MCF 10A (cell line): ENCODE measurements at regions not wholly inside any gene's neighbourhood (a gene's known extent, or its start where the extent isn't known, plus 50 kb on each side); places are given as distances from the start of the nearest gene placed in this dataset.

Experiments used
- BruUV-seq: library from RNA; stranded (reverse); fragments of 400-500 nt; replicated peaks from 2 replicates; lab custom pipeline; 2021; lab: Mats Ljungman, UMichigan
- CTCF ChIA-PET: fragments of 300-600 bp; sonication (Branson Sonifier 250); formaldehyde crosslinking; extraction: SDS; loops from one replicate; lab custom pipeline; 2021; ENCODE audit warnings: antibody characterized with exemption, inconsistent platforms; lab: Yijun Ruan, JAX
- POLR2A ChIA-PET: fragments of 300-600, 350-650 bp; sonication (Branson Sonifier 250); formaldehyde crosslinking; extraction: SDS; loops from one replicate; lab custom pipeline; 2020; ENCODE audit warnings: antibody characterized with exemption, inconsistent platforms; lab: Yijun Ruan, JAX
- DNase-seq: peaks from one replicate; pipeline ENCODE4 v3.0.0-alpha.2; 2018; ENCODE audit not compliant: unreplicated experiment
- H3K27ac Mint-ChIP-seq: one replicate; pipeline ENCODE4 v1.8.0; 2022; ENCODE audit warnings: mild to moderate bottlenecking, low read depth, mixed read lengths; ENCODE audit not compliant: unreplicated experiment
- H3K27me3 Mint-ChIP-seq: one replicate; pipeline ENCODE4 v1.8.0; 2022; ENCODE audit warnings: mixed read lengths; ENCODE audit not compliant: insufficient read depth, unreplicated experiment
- H3K36me3 Mint-ChIP-seq: one replicate; pipeline ENCODE4 v1.8.0; 2022; ENCODE audit warnings: mild to moderate bottlenecking, moderate library complexity, mixed read lengths; ENCODE audit not compliant: insufficient read depth, unreplicated experiment
- H3K4me1 Mint-ChIP-seq: one replicate; pipeline ENCODE4 v1.8.0; 2022; ENCODE audit warnings: mixed read lengths; ENCODE audit not compliant: insufficient read depth, unreplicated experiment
- H3K4me3 Mint-ChIP-seq: one replicate; pipeline ENCODE4 v1.8.0; 2022; ENCODE audit warnings: mild to moderate bottlenecking, moderate library complexity, mixed read lengths; ENCODE audit not compliant: unreplicated experiment
- H3K9me3 Mint-ChIP-seq: one replicate; pipeline ENCODE4 v1.8.0; 2022; ENCODE audit warnings: mixed read lengths; ENCODE audit not compliant: unreplicated experiment
- intact Hi-C: fragments of 100-400 bp; cut with micrococcal nuclease; formaldehyde crosslinking; loops from 2 replicates; pipeline ENCODE4 v1.14.1; 2022
- TF ChIP-seq, protein P1 (sequence below): fragments of 200-600 bp; IDR thresholded peaks from one replicate; pipeline ENCODE4 v1.8.0; 2022; ENCODE audit warnings: antibody characterized with exemption, mild to moderate bottlenecking; ENCODE audit not compliant: unreplicated experiment

- peak; percentile 59 for DNase-seq
- Mint-ChIP-seq H3K27ac (peak overlapping the region; percentile 73), H3K36me3 (no peaks in the 10 kb centered on the region), H3K9me3 (no peaks in the 10 kb centered on the region), H3K27me3 (no peaks in the 10 kb centered on the region), H3K4me3 (peak overlapping the region; percentile 32), H3K4me1 (peaks cover 31% of the 10 kb centered on the region)
- CTCF ChIA-PET = interaction anchor here (0.6 to 0.7 kb wide), 5 partner anchors 28 to 886 kb away, joined by 3 to 4 read pairs (median 3); no protein-coding TSS in a partner anchor
- TF ChIP-seq, protein P1, sequence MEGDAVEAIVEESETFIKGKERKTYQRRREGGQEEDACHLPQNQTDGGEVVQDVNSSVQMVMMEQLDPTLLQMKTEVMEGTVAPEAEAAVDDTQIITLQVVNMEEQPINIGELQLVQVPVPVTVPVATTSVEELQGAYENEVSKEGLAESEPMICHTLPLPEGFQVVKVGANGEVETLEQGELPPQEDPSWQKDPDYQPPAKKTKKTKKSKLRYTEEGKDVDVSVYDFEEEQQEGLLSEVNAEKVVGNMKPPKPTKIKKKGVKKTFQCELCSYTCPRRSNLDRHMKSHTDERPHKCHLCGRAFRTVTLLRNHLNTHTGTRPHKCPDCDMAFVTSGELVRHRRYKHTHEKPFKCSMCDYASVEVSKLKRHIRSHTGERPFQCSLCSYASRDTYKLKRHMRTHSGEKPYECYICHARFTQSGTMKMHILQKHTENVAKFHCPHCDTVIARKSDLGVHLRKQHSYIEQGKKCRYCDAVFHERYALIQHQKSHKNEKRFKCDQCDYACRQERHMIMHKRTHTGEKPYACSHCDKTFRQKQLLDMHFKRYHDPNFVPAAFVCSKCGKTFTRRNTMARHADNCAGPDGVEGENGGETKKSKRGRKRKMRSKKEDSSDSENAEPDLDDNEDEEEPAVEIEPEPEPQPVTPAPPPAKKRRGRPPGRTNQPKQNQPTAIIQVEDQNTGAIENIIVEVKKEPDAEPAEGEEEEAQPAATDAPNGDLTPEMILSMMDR = no peak
- intact Hi-C loops = no loop called here
- POLR2A ChIA-PET = interaction anchor here (0.6 to 2.4 kb wide), 6 partner anchors 24 to 1403 kb away, joined by 3 to 15 read pairs (median 4); no protein-coding TSS in a partner anchor
- BruUV-seq = no TSS peak
Observed at GRCh38 chr6:112466373-112467151, 119.4 kb downstream of the RFPL4B start.

DNA sequence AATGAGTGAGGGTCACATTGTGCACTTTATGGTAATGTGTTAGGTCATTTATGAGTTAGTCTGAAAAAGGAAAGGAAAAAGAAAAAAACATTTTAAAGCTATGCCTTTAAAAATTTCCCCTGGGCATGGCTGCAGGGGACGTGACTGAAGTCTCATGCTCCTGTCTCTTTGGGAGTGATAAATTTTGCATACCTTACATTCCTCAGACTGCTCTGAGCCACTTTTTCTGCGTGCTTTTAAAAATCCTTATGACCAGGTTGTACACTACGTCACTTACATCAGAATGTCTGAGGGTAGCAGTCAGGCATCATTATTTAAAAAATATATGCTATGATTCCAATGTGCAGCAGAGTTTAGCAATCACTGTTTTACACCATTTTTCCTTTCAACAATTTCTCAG, 121.2 kb downstream of the RFPL4B start:
- CTCF ChIA-PET = interaction anchor here (0.6 kb wide), 1 partner anchor 382 kb away, joined by 3 read pairs; no protein-coding TSS in a partner anchor
- no peak overlapping the region for H3K4me3 Mint-ChIP-seq
- H3K36me3 Mint-ChIP-seq = no peaks in the 10 kb centered on the region
- no peaks in the 10 kb centered on the region for H3K27me3 Mint-ChIP-seq
- no TSS peak for BruUV-seq
- no peak overlapping the region for H3K27ac Mint-ChIP-seq
- POLR2A ChIA-PET = interaction anchor here (1.6 kb wide), 1 partner anchor 51 kb away, joined by 4 read pairs; no protein-coding TSS in a partner anchor
- TF ChIP-seq, protein P1 = no peak
- DNase-seq = no peak
- intact Hi-C loops = no loop called here
- H3K4me1 Mint-ChIP-seq = peaks cover 31% of the 10 kb centered on the region
- H3K9me3 Mint-ChIP-seq = no peaks in the 10 kb centered on the region

DNA sequence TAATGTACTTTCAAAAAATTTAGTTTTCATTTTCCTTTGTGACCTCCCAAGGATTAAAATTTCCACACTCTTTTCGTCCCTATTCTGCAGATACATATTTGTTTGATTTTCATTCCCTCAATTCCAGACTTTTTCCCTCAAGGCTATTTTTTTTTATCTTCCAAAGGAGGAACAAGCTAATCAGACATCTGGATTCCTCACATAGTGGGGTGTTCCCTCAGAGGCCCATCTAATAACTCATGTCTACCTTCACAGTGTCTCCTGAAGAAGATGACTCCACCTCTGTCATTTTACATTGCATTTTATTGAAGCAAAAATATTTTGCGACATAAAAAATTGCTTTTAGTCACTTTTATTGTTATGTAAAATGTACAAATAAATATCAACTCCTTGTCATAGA, 122.2 kb downstream of the RFPL4B start:
- H3K4me3 Mint-ChIP-seq = no peak overlapping the region
- no peaks in the 10 kb centered on the region for H3K27me3 Mint-ChIP-seq
- TF ChIP-seq, protein P1 = no peak
- CTCF ChIA-PET = no interaction called here
- H3K4me1 Mint-ChIP-seq = peaks cover 31% of the 10 kb centered on the region
- DNase-seq = no peak
- intact Hi-C loops = no loop called here
- POLR2A ChIA-PET = interaction anchor here (1.6 kb wide), 1 partner anchor 52 kb away, joined by 4 read pairs; no protein-coding TSS in a partner anchor
- BruUV-seq = no TSS peak
- peak overlapping the region; percentile 9 for H3K27ac Mint-ChIP-seq
- no peaks in the 10 kb centered on the region for H3K9me3 Mint-ChIP-seq
- no peaks in the 10 kb centered on the region for H3K36me3 Mint-ChIP-seq

GRCh38 chr6:112470376-112470775, 123.2 kb downstream of the RFPL4B start:
- no peak for DNase-seq
- Mint-ChIP-seq H3K27me3 (no peaks in the 10 kb centered on the region), H3K36me3 (no peaks in the 10 kb centered on the region), H3K4me1 (peaks cover 26% of the 10 kb centered on the region), H3K27ac (no peak overlapping the region), H3K4me3 (no peak overlapping the region), H3K9me3 (no peaks in the 10 kb centered on the region)
- no TSS peak for BruUV-seq
- CTCF ChIA-PET = no interaction called here
- POLR2A ChIA-PET = no interaction called here
- TF ChIP-seq, protein P1 = no peak
- intact Hi-C loops = no loop called here
